ENCODE measurements at regions not wholly inside any gene's neighbourhood (a gene's known extent, or its start where the extent isn't known, plus 50 kb on each side); places are given as distances from the start of the nearest gene placed in this dataset.
A peak's percentile ranks its signal among the peaks of the same experiment; 100 is the strongest.
"Not testable (repeated sequence)": the region's sequence is repeated elsewhere in the genome, so short reads cannot be mapped to it uniquely, and the experiment has no call there.

GRCh38 chr16:21517263-21517662 is 82.1 kb upstream of the METTL9 start:
- DNase-seq = not testable (repeated sequence)

GRCh38 chr16:21519361-21520133 is 79.8 kb upstream of the METTL9 start:
- DNase-seq = not testable (repeated sequence)

- DNase-seq = peak; percentile 89
These were observed 79.0 kb upstream of the METTL9 start for GRCh38 chr16:21520134-21521047.

DNA sequence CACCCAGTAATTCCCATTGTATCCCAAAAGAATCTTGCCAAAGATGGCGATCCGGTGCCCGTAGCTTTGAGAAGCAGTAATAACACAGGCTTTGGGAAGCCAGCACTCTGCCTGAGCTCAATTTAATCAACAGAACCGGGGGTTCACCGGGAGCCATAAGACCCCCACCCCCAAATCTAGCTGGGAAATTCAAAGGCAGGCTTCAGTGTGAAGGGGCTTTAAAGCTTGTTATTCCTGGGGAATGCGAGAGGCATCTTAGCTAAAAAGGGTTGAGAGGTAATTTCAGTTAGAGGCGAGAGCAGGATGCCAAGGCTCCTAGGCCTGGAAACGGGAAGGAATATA is 78.4 kb upstream of the METTL9 start:
- not testable (repeated sequence) for DNase-seq

DNA sequence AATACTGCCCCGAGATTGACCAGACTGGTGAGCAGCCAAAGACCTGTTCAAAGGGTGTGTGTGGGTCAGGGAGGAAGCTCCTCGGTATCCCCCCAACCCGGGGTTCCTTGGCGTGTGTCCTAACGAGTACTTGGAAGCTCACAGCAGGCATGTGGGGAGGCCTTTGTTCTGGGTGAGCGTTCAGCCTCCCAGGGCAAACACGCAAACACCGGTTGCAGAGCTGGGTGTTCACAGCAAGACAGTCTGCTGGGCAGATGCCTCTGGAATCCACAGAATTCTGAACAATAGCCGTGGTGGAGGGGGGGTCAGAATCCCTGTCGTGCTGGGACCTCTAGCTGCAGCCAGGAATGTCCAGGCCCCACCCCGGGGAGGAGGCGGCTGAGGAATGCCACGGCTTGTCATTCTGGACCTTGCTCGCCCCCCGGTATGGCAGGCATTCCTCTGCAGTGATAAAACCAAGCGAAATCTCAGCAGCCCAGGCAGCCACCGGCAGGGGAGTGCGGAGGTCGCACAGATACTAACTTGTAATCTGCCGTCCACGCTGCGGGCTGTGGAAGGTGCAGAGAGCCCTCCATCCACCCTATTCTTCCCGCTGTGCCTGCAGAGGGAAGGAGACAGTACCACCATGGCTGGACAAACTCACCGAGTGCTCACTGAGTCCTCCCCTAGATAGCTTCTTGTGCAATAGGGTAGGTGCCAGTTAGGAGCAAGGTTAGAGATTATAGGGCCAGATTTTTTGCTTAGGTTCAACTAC is 77.8 kb upstream of the METTL9 start:
- not testable (repeated sequence) for DNase-seq

- DNase-seq = not testable (repeated sequence)
These were observed 76.5 kb upstream of the METTL9 start for GRCh38 chr16:21522846-21523245.

DNA sequence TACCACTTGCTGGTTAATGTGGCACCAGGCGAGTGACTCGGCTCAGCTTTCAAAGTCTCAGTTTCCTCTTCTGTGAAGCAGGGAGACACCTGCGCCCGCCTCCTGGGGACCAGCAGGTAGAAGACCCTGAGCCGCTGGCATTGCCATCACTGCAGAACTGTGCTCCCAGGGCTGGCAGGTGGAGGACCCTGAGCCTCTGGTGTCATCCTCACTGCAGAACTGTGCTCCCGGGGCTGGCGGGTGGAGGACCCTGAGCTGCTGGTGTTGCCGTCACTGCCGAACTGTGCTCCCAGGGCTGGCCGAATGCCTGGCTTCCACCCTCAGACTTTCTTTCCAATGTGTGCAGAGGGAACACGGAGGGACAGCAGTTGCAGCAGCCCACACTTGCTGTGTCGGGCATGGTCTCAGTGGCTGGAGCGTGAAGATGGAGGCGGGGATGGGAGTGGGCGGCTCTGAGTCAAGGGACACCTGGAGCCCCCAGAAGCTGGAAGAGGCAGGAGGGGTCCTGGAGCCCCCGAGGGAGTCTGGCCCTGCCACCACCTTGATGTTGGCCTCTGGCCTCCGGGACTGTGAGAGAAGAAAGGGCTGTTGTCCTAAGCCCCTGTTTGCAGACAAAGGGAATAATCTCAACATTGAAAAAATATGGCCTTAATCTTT is 75.8 kb upstream of the METTL9 start:
- DNase-seq = no peak

GRCh38 chr16:21524068-21524751 is 75.2 kb upstream of the METTL9 start:
- DNase-seq = no peak

- not testable (repeated sequence) for DNase-seq
These were observed 74.7 kb upstream of the METTL9 start for GRCh38 chr16:21524752-21525028.

DNA sequence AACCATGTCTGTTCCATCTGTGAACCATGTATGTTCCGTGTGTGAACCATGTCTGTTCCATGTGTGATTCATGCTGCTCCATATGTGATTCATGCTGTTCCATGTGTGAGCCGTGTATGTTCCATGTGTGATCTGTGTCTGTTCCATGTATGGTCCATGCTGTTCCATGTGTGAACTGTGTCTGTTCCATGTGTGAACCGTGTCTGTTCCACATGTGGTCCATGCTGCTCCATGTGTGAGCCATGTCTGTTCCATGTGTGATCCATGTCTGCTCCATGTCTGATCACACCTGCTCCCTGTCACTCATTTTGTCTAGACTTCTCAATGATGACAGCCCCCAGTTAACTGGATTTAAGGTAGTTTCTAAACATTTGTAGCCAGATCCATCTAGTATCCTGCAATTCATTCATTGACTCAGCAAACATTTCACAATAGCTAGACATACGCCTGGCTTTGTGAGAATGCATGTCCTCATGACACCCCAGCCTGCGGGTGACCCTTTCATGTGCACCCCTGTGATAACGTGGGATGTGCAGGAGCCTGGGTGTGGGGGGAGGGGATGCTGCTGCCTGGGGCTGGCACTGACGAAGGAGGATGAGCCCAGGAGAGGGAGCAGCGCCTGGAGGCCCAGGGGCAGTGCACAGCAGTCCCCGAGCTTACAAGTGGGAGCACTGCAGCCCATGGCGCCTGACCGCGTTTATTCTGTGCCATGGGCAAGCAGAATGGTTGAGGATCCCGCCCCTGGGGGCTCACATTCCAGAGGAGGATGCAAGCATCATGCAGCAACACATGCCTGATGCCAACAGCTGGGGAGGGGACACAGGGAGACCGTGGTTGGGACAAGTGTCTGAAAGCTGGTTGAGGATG is 74.1 kb upstream of the METTL9 start:
- DNase-seq = peak; percentile 65

DNA sequence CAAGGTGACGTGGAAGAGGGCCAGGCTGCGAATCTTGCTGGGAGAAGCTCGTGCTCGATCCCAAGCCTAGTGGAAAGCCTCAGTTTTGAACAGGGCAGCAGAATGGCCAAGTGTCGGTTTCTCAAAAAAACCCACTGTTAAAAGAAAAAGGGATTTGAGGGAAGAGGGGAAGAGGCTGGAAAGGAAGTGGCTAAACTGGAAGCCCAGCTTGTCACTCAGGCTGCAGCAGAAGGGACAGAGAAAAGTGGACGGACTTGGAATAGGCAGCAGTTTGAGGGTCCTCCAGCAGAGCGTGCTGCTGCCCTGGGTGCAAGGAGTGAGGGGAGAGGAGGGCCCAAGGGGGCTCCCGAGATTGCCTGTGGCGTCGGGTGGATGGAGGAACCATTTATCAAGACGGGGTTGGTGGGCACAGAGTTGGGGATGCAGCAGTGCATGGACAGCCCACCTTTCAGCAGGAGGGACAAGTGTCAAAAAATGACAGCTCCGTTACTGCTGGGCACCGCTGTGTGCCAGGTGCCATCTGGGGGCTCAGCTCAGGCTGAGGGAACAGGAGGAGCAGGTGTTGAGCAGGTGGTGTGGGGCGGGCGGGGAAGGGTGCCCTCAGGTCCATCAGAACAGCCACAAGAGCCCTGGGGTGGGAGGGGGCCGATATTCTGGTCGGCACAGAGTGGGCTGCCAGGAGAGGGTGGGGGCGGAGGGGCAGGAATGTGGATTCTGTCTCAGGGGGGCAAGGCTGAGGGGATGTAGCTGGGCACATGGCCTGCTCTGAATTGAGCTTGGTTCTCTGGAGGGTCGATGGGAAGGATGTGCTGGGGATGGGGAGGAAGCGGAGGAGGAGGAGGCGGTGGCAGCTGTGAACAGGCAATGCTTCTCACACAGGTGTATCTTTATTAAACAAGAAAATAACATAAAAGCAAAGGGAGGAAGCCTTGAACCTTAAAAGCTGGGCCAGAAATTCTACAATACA is 73.1 kb upstream of the METTL9 start:
- not testable (repeated sequence) for DNase-seq

DNA sequence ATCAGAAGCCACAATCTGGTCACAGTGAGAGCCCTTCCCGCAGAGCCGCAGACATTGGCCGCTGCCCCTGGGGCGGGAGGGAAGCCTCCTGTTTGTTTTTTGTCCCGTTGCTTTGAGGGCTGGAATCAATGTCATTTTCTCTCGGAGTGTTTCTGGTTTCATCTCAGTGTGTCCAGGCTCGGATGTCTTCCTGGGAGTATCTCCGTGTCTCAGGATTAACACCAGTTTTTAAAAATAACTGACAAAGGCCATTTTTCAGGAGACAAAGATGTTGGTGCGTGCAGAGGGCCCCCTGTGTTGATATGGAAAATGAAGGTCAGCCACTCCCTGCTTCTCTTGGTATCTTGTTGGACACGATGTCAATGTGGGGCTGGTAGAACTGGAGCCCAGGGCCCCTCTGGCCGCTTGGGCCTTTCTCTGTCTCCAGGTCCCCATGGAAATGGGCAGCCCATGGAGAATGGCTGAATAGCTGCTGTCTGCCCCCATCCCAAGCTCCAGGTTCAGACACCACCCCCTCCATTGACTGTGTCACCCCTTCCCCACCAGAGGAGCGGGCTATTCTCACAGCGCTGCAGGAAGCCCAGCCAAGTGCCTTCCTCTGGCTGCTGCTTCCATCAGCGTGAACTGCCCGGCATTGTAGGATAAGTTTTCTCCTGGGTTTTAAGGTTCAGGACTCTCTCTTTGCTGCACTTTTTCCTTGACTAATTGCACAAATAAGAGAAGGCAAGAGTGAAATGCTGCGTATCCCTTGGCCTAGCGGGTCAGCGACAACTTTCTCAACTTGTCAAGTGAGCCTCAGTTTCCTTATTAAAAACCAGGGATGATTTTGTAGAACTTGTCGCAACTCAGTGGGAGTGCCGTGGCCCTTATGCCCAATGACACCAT is 72.2 kb upstream of the METTL9 start:
- DNase-seq = no peak

- not testable (repeated sequence) for DNase-seq
These were observed 70.2 kb upstream of the METTL9 start for GRCh38 chr16:21529060-21529658.

GRCh38 chr16:21530729-21531383 is 68.5 kb upstream of the METTL9 start:
- not testable (repeated sequence) for DNase-seq

GRCh38 chr16:21532996-21533395 is 66.4 kb upstream of the METTL9 start:
- DNase-seq = not testable (repeated sequence)

DNA sequence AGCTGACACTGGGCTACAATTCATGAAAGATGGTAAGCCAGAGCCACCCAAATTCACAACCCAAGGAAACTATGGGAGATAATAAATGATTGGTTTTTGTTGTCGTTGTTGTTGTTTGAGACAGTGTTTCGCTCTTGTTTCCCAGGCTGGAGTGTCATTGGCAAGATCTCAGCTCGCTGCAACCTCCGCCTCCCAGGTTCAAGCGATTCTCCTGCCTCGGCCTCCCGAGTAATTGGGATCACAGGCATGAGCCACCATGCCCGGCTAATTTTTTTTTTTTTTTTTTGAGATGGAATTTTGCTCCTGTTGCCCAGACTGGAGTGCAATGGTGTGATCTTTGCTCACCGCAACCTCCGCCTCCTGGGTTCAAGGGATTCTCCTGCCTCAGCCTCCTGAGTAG is 65.9 kb upstream of the METTL9 start:
- DNase-seq = not testable (repeated sequence)

- not testable (repeated sequence) for DNase-seq
These were observed 64.8 kb upstream of the METTL9 start for GRCh38 chr16:21534561-21534960.

GRCh38 chr16:21535201-21535600 is 64.2 kb upstream of the METTL9 start:
- not testable (repeated sequence) for DNase-seq

Measured in HCEC 1CT (cell line).